Keratinocyte (primary cell): ENCODE measurements at regions not wholly inside any gene's neighbourhood (a gene's known extent, or its start where the extent isn't known, plus 50 kb on each side); places are given as distances from the start of the nearest gene placed in this dataset.

ENCODE experiments used
- CTCF ChIP-seq, 3 experiments: IDR thresholded peaks in 1 of 3; conservative IDR thresholded peaks in 1 of 3; optimal IDR thresholded peaks in 1 of 3; 2 replicates in 2 of 3; 3 replicates in 1 of 3; pipeline versions ENCODE3 to v1.5.1; 2011; ENCODE audit warnings: low read length in 3 of 3, mild to moderate bottlenecking in 3 of 3, moderate library complexity in 2 of 3, control low read depth in 1 of 3, inconsistent platforms in 1 of 3; ENCODE audit not compliant: insufficient read depth in 2 of 3; ENCODE audit errors: extremely low read depth in 1 of 3
- EZH2 ChIP-seq: IDR thresholded peaks from one replicate; pipeline ENCODE4 v1.6.1; 2012; ENCODE audit warnings: inconsistent platforms, mild to moderate bottlenecking, low read length, moderate library complexity

GRCh38 chr13:89294115-89294867 is 1623.1 kb downstream of the SLITRK5 start:
- TF ChIP-seq CTCF (optimal IDR thresholded peaks at IDR 0.05 in 1 of 3, IDR thresholded peaks at IDR 0.05 in 1 of 3, conservative IDR thresholded peaks at IDR 0.05 in 1 of 3; ENCODE audit: extremely low read depth in 1 of 3, insufficient read depth in 2 of 3, low read length in 3 of 3) (no peak), EZH2 (no peak)
